22Rv1 (cell line): ENCODE measurements at regions not wholly inside any gene's neighbourhood (a gene's known extent, or its start where the extent isn't known, plus 50 kb on each side); places are given as distances from the start of the nearest gene placed in this dataset.

ENCODE experiments used
- ZFX ChIP-seq: fragments of 450-650 bp; IDR thresholded peaks from 2 replicates; pipeline ENCODE4 v1.6.1; 2017; ENCODE audit warnings: antibody characterized with exemption, borderline replicate concordance
- TF ChIP-seq, protein P1 (sequence below): fragments of 450-650 bp; IDR thresholded peaks from 2 replicates; pipeline ENCODE4 v1.5.1; 2017; ENCODE audit warnings: mild to moderate bottlenecking

DNA sequence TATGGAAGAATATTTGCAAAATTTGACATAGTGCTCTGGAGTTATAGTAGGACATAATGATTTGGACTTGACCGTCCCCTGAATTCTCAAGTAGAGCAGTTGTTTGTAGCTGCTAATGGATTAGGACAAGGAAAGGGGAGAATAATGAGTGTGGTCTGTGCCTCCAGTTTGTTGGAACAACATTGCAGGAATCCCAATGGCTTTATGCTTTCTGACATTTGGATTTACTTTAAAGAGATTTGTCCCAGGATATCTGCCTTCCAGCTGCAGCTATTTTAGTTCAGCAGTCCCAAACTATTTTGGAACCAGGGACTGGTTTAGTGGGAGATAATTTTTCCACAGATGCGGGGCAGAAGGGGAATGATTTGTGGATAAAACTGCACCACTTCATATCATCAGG, 648.2 kb downstream of the SLCO4C1 start:
- TF ChIP-seq, protein P1, sequence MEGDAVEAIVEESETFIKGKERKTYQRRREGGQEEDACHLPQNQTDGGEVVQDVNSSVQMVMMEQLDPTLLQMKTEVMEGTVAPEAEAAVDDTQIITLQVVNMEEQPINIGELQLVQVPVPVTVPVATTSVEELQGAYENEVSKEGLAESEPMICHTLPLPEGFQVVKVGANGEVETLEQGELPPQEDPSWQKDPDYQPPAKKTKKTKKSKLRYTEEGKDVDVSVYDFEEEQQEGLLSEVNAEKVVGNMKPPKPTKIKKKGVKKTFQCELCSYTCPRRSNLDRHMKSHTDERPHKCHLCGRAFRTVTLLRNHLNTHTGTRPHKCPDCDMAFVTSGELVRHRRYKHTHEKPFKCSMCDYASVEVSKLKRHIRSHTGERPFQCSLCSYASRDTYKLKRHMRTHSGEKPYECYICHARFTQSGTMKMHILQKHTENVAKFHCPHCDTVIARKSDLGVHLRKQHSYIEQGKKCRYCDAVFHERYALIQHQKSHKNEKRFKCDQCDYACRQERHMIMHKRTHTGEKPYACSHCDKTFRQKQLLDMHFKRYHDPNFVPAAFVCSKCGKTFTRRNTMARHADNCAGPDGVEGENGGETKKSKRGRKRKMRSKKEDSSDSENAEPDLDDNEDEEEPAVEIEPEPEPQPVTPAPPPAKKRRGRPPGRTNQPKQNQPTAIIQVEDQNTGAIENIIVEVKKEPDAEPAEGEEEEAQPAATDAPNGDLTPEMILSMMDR, result no peak
- no peak for TF ChIP-seq ZFX
